ENCODE measurements at regions not wholly inside any gene's neighbourhood (a gene's known extent, or its start where the extent isn't known, plus 50 kb on each side); places are given as distances from the start of the nearest gene placed in this dataset.

GRCh38 chr12:38983117-38983571 lies 77.8 kb upstream of the CPNE8 start:
- TF ChIP-seq, protein P1, sequence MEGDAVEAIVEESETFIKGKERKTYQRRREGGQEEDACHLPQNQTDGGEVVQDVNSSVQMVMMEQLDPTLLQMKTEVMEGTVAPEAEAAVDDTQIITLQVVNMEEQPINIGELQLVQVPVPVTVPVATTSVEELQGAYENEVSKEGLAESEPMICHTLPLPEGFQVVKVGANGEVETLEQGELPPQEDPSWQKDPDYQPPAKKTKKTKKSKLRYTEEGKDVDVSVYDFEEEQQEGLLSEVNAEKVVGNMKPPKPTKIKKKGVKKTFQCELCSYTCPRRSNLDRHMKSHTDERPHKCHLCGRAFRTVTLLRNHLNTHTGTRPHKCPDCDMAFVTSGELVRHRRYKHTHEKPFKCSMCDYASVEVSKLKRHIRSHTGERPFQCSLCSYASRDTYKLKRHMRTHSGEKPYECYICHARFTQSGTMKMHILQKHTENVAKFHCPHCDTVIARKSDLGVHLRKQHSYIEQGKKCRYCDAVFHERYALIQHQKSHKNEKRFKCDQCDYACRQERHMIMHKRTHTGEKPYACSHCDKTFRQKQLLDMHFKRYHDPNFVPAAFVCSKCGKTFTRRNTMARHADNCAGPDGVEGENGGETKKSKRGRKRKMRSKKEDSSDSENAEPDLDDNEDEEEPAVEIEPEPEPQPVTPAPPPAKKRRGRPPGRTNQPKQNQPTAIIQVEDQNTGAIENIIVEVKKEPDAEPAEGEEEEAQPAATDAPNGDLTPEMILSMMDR (IDR thresholded peaks at IDR 0.05) = no peak
- no peak for TF ChIP-seq POLR2A (IDR thresholded peaks at IDR 0.05)
- no peak for TF ChIP-seq EP300 (IDR thresholded peaks at IDR 0.05; ENCODE audit: low read depth)

Data from transverse colon (tissue), 3 donors.